ENCODE measurements at regions not wholly inside any gene's neighbourhood (a gene's known extent, or its start where the extent isn't known, plus 50 kb on each side); places are given as distances from the start of the nearest gene placed in this dataset.

- Histone ChIP-seq H3K4me1 (no peaks in the 10 kb centered on the region), H3K9me3 (no peaks in the 10 kb centered on the region), H3K27ac (no peak overlapping the region), H3K36me3 (no peaks in the 10 kb centered on the region), H3K27me3 (no peaks in the 10 kb centered on the region), H3K4me3 (no peak overlapping the region)
- no peak for DNase-seq (ENCODE audit: low spot score in 2 of 2)
- intact Hi-C loops (cut with DNase I): no loop called here
- TF ChIP-seq, protein P1, sequence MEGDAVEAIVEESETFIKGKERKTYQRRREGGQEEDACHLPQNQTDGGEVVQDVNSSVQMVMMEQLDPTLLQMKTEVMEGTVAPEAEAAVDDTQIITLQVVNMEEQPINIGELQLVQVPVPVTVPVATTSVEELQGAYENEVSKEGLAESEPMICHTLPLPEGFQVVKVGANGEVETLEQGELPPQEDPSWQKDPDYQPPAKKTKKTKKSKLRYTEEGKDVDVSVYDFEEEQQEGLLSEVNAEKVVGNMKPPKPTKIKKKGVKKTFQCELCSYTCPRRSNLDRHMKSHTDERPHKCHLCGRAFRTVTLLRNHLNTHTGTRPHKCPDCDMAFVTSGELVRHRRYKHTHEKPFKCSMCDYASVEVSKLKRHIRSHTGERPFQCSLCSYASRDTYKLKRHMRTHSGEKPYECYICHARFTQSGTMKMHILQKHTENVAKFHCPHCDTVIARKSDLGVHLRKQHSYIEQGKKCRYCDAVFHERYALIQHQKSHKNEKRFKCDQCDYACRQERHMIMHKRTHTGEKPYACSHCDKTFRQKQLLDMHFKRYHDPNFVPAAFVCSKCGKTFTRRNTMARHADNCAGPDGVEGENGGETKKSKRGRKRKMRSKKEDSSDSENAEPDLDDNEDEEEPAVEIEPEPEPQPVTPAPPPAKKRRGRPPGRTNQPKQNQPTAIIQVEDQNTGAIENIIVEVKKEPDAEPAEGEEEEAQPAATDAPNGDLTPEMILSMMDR (IDR thresholded peaks at IDR 0.05): no peak
Observed at GRCh38 chr5:4204276-4205141, 608.9 kb downstream of the IRX1 start.

DNA sequence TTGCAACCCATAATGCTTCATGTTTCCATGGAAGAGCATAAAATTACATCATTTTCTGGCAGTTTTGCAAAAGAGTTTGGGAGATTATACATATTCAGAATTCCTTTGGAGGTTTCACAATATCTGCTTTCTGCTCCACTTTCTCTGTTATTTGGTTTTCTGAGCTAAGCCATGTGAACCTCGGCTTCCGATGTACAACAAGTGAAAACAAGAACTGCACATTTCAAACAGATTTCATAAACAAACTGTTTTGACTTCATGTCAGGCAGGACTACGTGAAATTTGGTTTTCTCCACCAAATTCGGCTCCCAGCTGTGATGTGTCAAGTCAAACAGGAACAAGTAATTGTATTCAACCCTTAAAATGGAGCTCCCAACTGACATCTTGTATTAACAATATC, 609.8 kb downstream of the IRX1 start:
- Histone ChIP-seq H3K4me1 (no peaks in the 10 kb centered on the region), H3K9me3 (no peaks in the 10 kb centered on the region), H3K27me3 (no peaks in the 10 kb centered on the region), H3K27ac (no peak overlapping the region), H3K4me3 (peak overlapping the region in 1 of 2 donors; percentile 9), H3K36me3 (no peaks in the 10 kb centered on the region)
- intact Hi-C loops (cut with DNase I): no loop called here
- no peak for DNase-seq (ENCODE audit: low spot score in 2 of 2)
- TF ChIP-seq, protein P1 (IDR thresholded peaks at IDR 0.05): no peak

DNA sequence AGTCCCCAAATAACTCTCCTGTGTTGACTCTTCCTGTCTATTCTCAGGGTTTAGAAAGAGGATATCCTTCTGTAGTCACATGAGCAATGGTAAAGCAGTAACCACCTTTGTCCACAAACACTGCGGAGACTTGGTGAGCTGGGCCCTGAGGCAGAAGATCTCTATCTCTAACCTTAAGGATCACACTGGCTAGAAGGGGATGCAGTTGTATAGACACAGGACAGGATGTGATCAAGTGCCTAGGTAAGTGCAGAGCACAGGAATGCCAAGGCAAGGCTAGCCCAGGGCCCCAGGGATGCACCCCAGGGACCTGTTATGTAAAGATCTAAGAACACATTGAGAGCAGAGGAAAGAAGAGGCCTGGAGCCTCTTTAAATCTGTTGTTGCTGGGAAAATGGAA, 610.5 kb downstream of the IRX1 start:
- TF ChIP-seq, protein P1 (IDR thresholded peaks at IDR 0.05): no peak
- no peaks in the 10 kb centered on the region for H3K36me3 ChIP-seq
- H3K27ac ChIP-seq: no peak overlapping the region
- H3K4me1 ChIP-seq: no peaks in the 10 kb centered on the region
- DNase-seq (ENCODE audit: low spot score in 2 of 2): no peak
- no peak overlapping the region for H3K4me3 ChIP-seq
- intact Hi-C loops (cut with DNase I): no loop called here
- no peaks in the 10 kb centered on the region for H3K27me3 ChIP-seq
- no peaks in the 10 kb centered on the region for H3K9me3 ChIP-seq

DNA sequence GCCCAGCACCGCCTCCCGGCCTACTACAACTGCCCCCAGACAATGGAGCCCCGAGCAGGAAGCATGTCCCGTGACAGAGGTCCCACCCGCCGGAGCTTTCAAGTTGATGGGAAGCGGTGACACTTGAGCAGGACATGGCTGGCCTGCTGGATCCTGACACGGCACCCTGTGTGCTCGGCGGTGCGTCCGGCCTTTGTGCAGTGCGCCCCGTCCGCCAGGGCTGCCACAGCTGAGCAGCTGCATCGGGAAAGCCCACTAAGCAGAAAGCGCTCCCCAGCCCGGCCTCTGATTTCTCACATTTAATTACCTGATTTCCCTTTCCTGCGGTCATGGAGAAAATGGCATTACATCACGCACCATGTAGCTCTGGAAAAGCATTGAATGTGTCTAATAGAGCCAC, 611.9 kb downstream of the IRX1 start:
- TF ChIP-seq, protein P1 (IDR thresholded peaks at IDR 0.05): no peak
- H3K27me3 ChIP-seq: no peaks in the 10 kb centered on the region
- no peak overlapping the region for H3K4me3 ChIP-seq
- H3K27ac ChIP-seq: no peak overlapping the region
- no peak for DNase-seq (ENCODE audit: low spot score in 2 of 2)
- no peaks in the 10 kb centered on the region for H3K9me3 ChIP-seq
- intact Hi-C loops (cut with DNase I): no loop called here
- H3K4me1 ChIP-seq: no peaks in the 10 kb centered on the region
- no peaks in the 10 kb centered on the region for H3K36me3 ChIP-seq

- Histone ChIP-seq H3K9me3 (no peaks in the 10 kb centered on the region), H3K27me3 (no peaks in the 10 kb centered on the region), H3K27ac (no peak overlapping the region), H3K4me1 (no peaks in the 10 kb centered on the region), H3K4me3 (no peak overlapping the region), H3K36me3 (no peaks in the 10 kb centered on the region)
- intact Hi-C loops (cut with DNase I): no loop called here
- DNase-seq (ENCODE audit: low spot score in 2 of 2): no peak
- TF ChIP-seq, protein P1 (IDR thresholded peaks at IDR 0.05): no peak
Observed at GRCh38 chr5:4208537-4208936, 612.9 kb downstream of the IRX1 start.
